ENCODE measurements at regions not wholly inside any gene's neighbourhood (a gene's known extent, or its start where the extent isn't known, plus 50 kb on each side); places are given as distances from the start of the nearest gene placed in this dataset.

GRCh38 chr16:26951950-26952349 is 114.8 kb upstream of the C16orf82 start:
- Histone ChIP-seq H3K27ac (ENCODE audit: low read depth in 1 of 2, low read length in 2 of 2) (no peak overlapping the region), H3K4me3 (ENCODE audit: low read length in 2 of 2) (no peak overlapping the region), H3K27me3 (ENCODE audit: control insufficient read depth in 1 of 2, insufficient read depth in 2 of 2, low read length in 1 of 2) (no peaks in the 10 kb centered on the region), H3K9me3 (ENCODE audit: control insufficient read depth, low read length) (peaks cover 2% of the 10 kb centered on the region), H3K36me3 (ENCODE audit: control insufficient read depth in 1 of 2, insufficient read depth in 2 of 2, low read length in 1 of 2) (no peaks in the 10 kb centered on the region), H3K4me1 (ENCODE audit: control insufficient read depth in 1 of 2, insufficient read depth in 2 of 2, low read length in 2 of 2) (no peaks in the 10 kb centered on the region)
- no peak for DNase-seq
- ATAC-seq (ENCODE audit: low FRiP score), result no peak
- 15 to 21% methylated on average over 9 of the region's 9 CpGs for WGBS, 2 donors
- intact Hi-C loops (cut with DNase I), result no loop called here

GRCh38 chr16:26952411-26952810 is 114.3 kb upstream of the C16orf82 start:
- no peaks in the 10 kb centered on the region for H3K4me1 ChIP-seq (ENCODE audit: control insufficient read depth in 1 of 2, insufficient read depth in 2 of 2, low read length in 2 of 2)
- 95 to 100% methylated on average over 1 of the region's 1 CpG for WGBS, 2 donors
- no peak overlapping the region for H3K27ac ChIP-seq (ENCODE audit: low read depth in 1 of 2, low read length in 2 of 2)
- no peak overlapping the region for H3K4me3 ChIP-seq (ENCODE audit: low read length in 2 of 2)
- H3K27me3 ChIP-seq (ENCODE audit: control insufficient read depth in 1 of 2, insufficient read depth in 2 of 2, low read length in 1 of 2), result no peaks in the 10 kb centered on the region
- peaks cover 2% of the 10 kb centered on the region for H3K9me3 ChIP-seq (ENCODE audit: control insufficient read depth, low read length)
- H3K36me3 ChIP-seq (ENCODE audit: control insufficient read depth in 1 of 2, insufficient read depth in 2 of 2, low read length in 1 of 2), result no peaks in the 10 kb centered on the region
- ATAC-seq (ENCODE audit: low FRiP score) (no peak), DNase-seq (no peak)
- intact Hi-C loops (cut with DNase I), result no loop called here

GRCh38 chr16:26957283-26957859 is 109.4 kb upstream of the C16orf82 start:
- H3K9me3 ChIP-seq (ENCODE audit: control insufficient read depth, low read length), result no peaks in the 10 kb centered on the region
- H3K27me3 ChIP-seq (ENCODE audit: control insufficient read depth in 1 of 2, insufficient read depth in 2 of 2, low read length in 1 of 2), result no peaks in the 10 kb centered on the region
- no peak overlapping the region for H3K27ac ChIP-seq (ENCODE audit: low read depth in 1 of 2, low read length in 2 of 2)
- H3K4me1 ChIP-seq (ENCODE audit: control insufficient read depth in 1 of 2, insufficient read depth in 2 of 2, low read length in 2 of 2), result no peaks in the 10 kb centered on the region
- no peak for DNase-seq
- H3K36me3 ChIP-seq (ENCODE audit: control insufficient read depth in 1 of 2, insufficient read depth in 2 of 2, low read length in 1 of 2), result no peaks in the 10 kb centered on the region
- ATAC-seq (ENCODE audit: low FRiP score), result no peak
- intact Hi-C loops (cut with DNase I), result no loop called here
- 71 to 72% methylated on average over 2 of the region's 2 CpGs for WGBS, 2 donors
- H3K4me3 ChIP-seq (ENCODE audit: low read length in 2 of 2), result no peak overlapping the region

- WGBS, 2 donors, result 44 to 55% methylated on average over 5 of the region's 5 CpGs
- H3K27me3 ChIP-seq (ENCODE audit: control insufficient read depth in 1 of 2, insufficient read depth in 2 of 2, low read length in 1 of 2), result no peaks in the 10 kb centered on the region
- no peaks in the 10 kb centered on the region for H3K36me3 ChIP-seq (ENCODE audit: control insufficient read depth in 1 of 2, insufficient read depth in 2 of 2, low read length in 1 of 2)
- ATAC-seq (ENCODE audit: low FRiP score), result no peak
- peaks cover 1% of the 10 kb centered on the region for H3K9me3 ChIP-seq (ENCODE audit: control insufficient read depth, low read length)
- intact Hi-C loops (cut with DNase I), result no loop called here
- DNase-seq, result no peak
- no peak overlapping the region for H3K4me3 ChIP-seq (ENCODE audit: low read length in 2 of 2)
- no peak overlapping the region for H3K27ac ChIP-seq (ENCODE audit: low read depth in 1 of 2, low read length in 2 of 2)
- no peaks in the 10 kb centered on the region for H3K4me1 ChIP-seq (ENCODE audit: control insufficient read depth in 1 of 2, insufficient read depth in 2 of 2, low read length in 2 of 2)
Observed at GRCh38 chr16:26959416-26960009, 107.2 kb upstream of the C16orf82 start.

GRCh38 chr16:26961459-26961858 is 105.3 kb upstream of the C16orf82 start:
- ATAC-seq (ENCODE audit: low FRiP score) (no peak), DNase-seq (no peak)
- H3K27ac ChIP-seq (ENCODE audit: low read depth in 1 of 2, low read length in 2 of 2), result no peak overlapping the region
- H3K36me3 ChIP-seq (ENCODE audit: control insufficient read depth in 1 of 2, insufficient read depth in 2 of 2, low read length in 1 of 2), result no peaks in the 10 kb centered on the region
- no peaks in the 10 kb centered on the region for H3K4me1 ChIP-seq (ENCODE audit: control insufficient read depth in 1 of 2, insufficient read depth in 2 of 2, low read length in 2 of 2)
- intact Hi-C loops (cut with DNase I), result no loop called here
- peaks cover 1% of the 10 kb centered on the region for H3K9me3 ChIP-seq (ENCODE audit: control insufficient read depth, low read length)
- no peak overlapping the region for H3K4me3 ChIP-seq (ENCODE audit: low read length in 2 of 2)
- H3K27me3 ChIP-seq (ENCODE audit: control insufficient read depth in 1 of 2, insufficient read depth in 2 of 2, low read length in 1 of 2), result no peaks in the 10 kb centered on the region

GRCh38 chr16:26963109-26963508 is 103.6 kb upstream of the C16orf82 start:
- Histone ChIP-seq H3K36me3 (ENCODE audit: control insufficient read depth in 1 of 2, insufficient read depth in 2 of 2, low read length in 1 of 2) (no peaks in the 10 kb centered on the region), H3K4me3 (ENCODE audit: low read length in 2 of 2) (no peak overlapping the region), H3K27ac (ENCODE audit: low read depth in 1 of 2, low read length in 2 of 2) (no peak overlapping the region), H3K9me3 (ENCODE audit: control insufficient read depth, low read length) (peaks cover 1% of the 10 kb centered on the region), H3K27me3 (ENCODE audit: control insufficient read depth in 1 of 2, insufficient read depth in 2 of 2, low read length in 1 of 2) (no peaks in the 10 kb centered on the region), H3K4me1 (ENCODE audit: control insufficient read depth in 1 of 2, insufficient read depth in 2 of 2, low read length in 2 of 2) (no peaks in the 10 kb centered on the region)
- 61 to 64% methylated on average over 4 of the region's 4 CpGs for WGBS, 2 donors
- no peak for ATAC-seq (ENCODE audit: low FRiP score)
- no peak for DNase-seq
- intact Hi-C loops (cut with DNase I), result no loop called here

- Histone ChIP-seq H3K4me3 (ENCODE audit: low read length in 2 of 2) (no peak overlapping the region), H3K9me3 (ENCODE audit: control insufficient read depth, low read length) (no peaks in the 10 kb centered on the region), H3K27ac (ENCODE audit: low read depth in 1 of 2, low read length in 2 of 2) (no peak overlapping the region), H3K27me3 (ENCODE audit: control insufficient read depth in 1 of 2, insufficient read depth in 2 of 2, low read length in 1 of 2) (no peaks in the 10 kb centered on the region), H3K36me3 (ENCODE audit: control insufficient read depth in 1 of 2, insufficient read depth in 2 of 2, low read length in 1 of 2) (no peaks in the 10 kb centered on the region), H3K4me1 (ENCODE audit: control insufficient read depth in 1 of 2, insufficient read depth in 2 of 2, low read length in 2 of 2) (no peaks in the 10 kb centered on the region)
- ATAC-seq (ENCODE audit: low FRiP score) (no peak), DNase-seq (no peak)
- intact Hi-C loops (cut with DNase I), result no loop called here
- WGBS, 2 donors, result 78 to 79% methylated on average over 6 of the region's 6 CpGs
Observed at GRCh38 chr16:26969589-26970231, 97.0 kb upstream of the C16orf82 start.

- no peaks in the 10 kb centered on the region for H3K9me3 ChIP-seq (ENCODE audit: control insufficient read depth, low read length)
- H3K36me3 ChIP-seq (ENCODE audit: control insufficient read depth in 1 of 2, insufficient read depth in 2 of 2, low read length in 1 of 2), result no peaks in the 10 kb centered on the region
- H3K4me3 ChIP-seq (ENCODE audit: low read length in 2 of 2), result no peak overlapping the region
- intact Hi-C loops (cut with DNase I), result no loop called here
- H3K27me3 ChIP-seq (ENCODE audit: control insufficient read depth in 1 of 2, insufficient read depth in 2 of 2, low read length in 1 of 2), result no peaks in the 10 kb centered on the region
- H3K4me1 ChIP-seq (ENCODE audit: control insufficient read depth in 1 of 2, insufficient read depth in 2 of 2, low read length in 2 of 2), result no peaks in the 10 kb centered on the region
- WGBS, 2 donors, result 88 to 90% methylated on average over 3 of the region's 3 CpGs
- DNase-seq (no peak), ATAC-seq (ENCODE audit: low FRiP score) (no peak)
- no peak overlapping the region for H3K27ac ChIP-seq (ENCODE audit: low read depth in 1 of 2, low read length in 2 of 2)
Observed at GRCh38 chr16:26970292-26970691, 96.4 kb upstream of the C16orf82 start.

- H3K27me3 ChIP-seq (ENCODE audit: control insufficient read depth in 1 of 2, insufficient read depth in 2 of 2, low read length in 1 of 2), result no peaks in the 10 kb centered on the region
- intact Hi-C loops (cut with DNase I), result no loop called here
- H3K9me3 ChIP-seq (ENCODE audit: control insufficient read depth, low read length), result no peaks in the 10 kb centered on the region
- H3K27ac ChIP-seq (ENCODE audit: low read depth in 1 of 2, low read length in 2 of 2), result no peak overlapping the region
- no peak overlapping the region for H3K4me3 ChIP-seq (ENCODE audit: low read length in 2 of 2)
- DNase-seq (no peak), ATAC-seq (ENCODE audit: low FRiP score) (no peak)
- no peaks in the 10 kb centered on the region for H3K4me1 ChIP-seq (ENCODE audit: control insufficient read depth in 1 of 2, insufficient read depth in 2 of 2, low read length in 2 of 2)
- no peaks in the 10 kb centered on the region for H3K36me3 ChIP-seq (ENCODE audit: control insufficient read depth in 1 of 2, insufficient read depth in 2 of 2, low read length in 1 of 2)
- WGBS, 2 donors, result 65 to 69% methylated on average over 5 of the region's 5 CpGs
Observed at GRCh38 chr16:26976873-26977272, 89.9 kb upstream of the C16orf82 start.
